ENCODE measurements at regions not wholly inside any gene's neighbourhood (a gene's known extent, or its start where the extent isn't known, plus 50 kb on each side); places are given as distances from the start of the nearest gene placed in this dataset.

DNA sequence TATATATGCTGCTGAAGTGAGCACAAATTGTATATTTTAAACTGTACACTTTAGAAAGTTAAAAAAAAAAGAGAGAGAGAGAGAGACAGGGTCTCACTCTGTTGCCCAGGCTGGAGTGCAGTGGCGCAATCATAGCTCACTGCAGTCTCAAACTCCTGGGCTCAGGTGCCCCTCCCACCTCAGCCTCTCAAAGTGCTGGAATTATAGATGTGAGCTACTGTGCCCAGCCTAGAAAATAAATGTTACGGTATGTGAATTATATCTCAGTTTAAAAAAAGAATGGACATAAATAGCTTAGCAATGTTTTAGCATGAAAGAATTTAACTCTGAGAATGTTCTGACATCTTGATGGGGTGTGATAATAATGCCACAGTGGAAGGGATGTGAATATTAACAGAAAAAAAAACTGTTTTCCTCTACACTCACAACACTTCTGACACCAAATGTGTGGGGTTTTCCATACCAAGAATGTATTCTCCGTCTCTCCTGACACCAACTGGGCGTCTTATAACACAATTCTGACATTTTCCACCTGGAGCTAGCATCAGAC lies 162.1 kb downstream of the PLCE1 start (continued):
- no peak for TF ChIP-seq TBP (IDR thresholded peaks at IDR 0.05; ENCODE audit: low read depth, low read length)

Measured in H1 (cell line).